Osteocyte (in vitro differentiated cells): ENCODE measurements at regions not wholly inside any gene's neighbourhood (a gene's known extent, or its start where the extent isn't known, plus 50 kb on each side); places are given as distances from the start of the nearest gene placed in this dataset.
"Not testable (repeated sequence)": the region's sequence is repeated elsewhere in the genome, so short reads cannot be mapped to it uniquely, and the experiment has no call there.

Experiments used
- DNase-seq: peaks from one replicate; pipeline ENCODE4 v3.0.0; 2021; ENCODE audit warnings: mixed read lengths; ENCODE audit not compliant: unreplicated experiment; ENCODE audit errors: extremely low spot score
- H3K27ac Mint-ChIP-seq: one replicate; pipeline ENCODE4 v1.8.0; 2021; ENCODE audit warnings: mild to moderate bottlenecking, mixed read lengths; ENCODE audit not compliant: unreplicated experiment
- H3K27me3 Mint-ChIP-seq: one replicate; pipeline ENCODE4 v1.8.0; 2021; ENCODE audit warnings: mixed read lengths; ENCODE audit not compliant: unreplicated experiment
- H3K36me3 Mint-ChIP-seq: one replicate; pipeline ENCODE4 v1.8.0; 2021; ENCODE audit warnings: mixed read lengths; ENCODE audit not compliant: unreplicated experiment
- H3K4me1 Mint-ChIP-seq: one replicate; pipeline ENCODE4 v1.8.0; 2021; ENCODE audit warnings: mixed read lengths; ENCODE audit not compliant: unreplicated experiment
- H3K4me3 Mint-ChIP-seq: one replicate; pipeline ENCODE4 v1.8.0; 2021; ENCODE audit warnings: mild to moderate bottlenecking, moderate library complexity, mixed read lengths; ENCODE audit not compliant: unreplicated experiment
- H3K9me3 Mint-ChIP-seq: one replicate; pipeline ENCODE4 v1.8.0; 2021; ENCODE audit warnings: mixed read lengths; ENCODE audit not compliant: unreplicated experiment
- TF ChIP-seq, protein P1 (sequence below): fragments of 200-600 bp; sonication (generic); IDR thresholded peaks from 2 replicates; pipeline ENCODE4 v1.5.0; 2021; ENCODE audit warnings: antibody characterized with exemption, mild to moderate bottlenecking, moderate library complexity

DNA sequence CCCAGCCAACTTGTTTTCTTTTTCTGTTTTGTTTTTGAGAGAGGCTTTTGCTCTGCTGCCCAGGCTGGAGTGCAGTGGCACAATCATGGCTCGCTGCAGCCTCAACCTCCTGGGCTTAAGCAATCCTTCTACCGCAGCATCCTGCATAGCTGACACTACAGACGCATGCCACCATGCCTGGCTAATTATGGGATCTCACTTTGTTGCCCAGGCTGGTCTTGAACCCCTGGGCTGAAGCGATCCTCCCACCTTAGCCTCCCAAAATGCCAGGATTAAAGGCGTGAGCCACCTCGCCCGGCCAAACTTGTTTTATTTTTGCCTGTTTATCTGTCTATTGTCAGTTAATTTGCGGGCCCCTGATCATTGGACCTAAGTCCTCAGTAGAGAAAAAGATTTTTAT, 61.6 kb upstream of the MSH6 start:
- Mint-ChIP-seq H3K27me3 (peaks cover 18% of the 10 kb centered on the region), H3K4me1 (no peaks in the 10 kb centered on the region), H3K4me3 (no peak overlapping the region), H3K36me3 (no peaks in the 10 kb centered on the region), H3K9me3 (no peaks in the 10 kb centered on the region), H3K27ac (no peak overlapping the region)
- TF ChIP-seq, protein P1, sequence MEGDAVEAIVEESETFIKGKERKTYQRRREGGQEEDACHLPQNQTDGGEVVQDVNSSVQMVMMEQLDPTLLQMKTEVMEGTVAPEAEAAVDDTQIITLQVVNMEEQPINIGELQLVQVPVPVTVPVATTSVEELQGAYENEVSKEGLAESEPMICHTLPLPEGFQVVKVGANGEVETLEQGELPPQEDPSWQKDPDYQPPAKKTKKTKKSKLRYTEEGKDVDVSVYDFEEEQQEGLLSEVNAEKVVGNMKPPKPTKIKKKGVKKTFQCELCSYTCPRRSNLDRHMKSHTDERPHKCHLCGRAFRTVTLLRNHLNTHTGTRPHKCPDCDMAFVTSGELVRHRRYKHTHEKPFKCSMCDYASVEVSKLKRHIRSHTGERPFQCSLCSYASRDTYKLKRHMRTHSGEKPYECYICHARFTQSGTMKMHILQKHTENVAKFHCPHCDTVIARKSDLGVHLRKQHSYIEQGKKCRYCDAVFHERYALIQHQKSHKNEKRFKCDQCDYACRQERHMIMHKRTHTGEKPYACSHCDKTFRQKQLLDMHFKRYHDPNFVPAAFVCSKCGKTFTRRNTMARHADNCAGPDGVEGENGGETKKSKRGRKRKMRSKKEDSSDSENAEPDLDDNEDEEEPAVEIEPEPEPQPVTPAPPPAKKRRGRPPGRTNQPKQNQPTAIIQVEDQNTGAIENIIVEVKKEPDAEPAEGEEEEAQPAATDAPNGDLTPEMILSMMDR = no peak
- DNase-seq = no peak

DNA sequence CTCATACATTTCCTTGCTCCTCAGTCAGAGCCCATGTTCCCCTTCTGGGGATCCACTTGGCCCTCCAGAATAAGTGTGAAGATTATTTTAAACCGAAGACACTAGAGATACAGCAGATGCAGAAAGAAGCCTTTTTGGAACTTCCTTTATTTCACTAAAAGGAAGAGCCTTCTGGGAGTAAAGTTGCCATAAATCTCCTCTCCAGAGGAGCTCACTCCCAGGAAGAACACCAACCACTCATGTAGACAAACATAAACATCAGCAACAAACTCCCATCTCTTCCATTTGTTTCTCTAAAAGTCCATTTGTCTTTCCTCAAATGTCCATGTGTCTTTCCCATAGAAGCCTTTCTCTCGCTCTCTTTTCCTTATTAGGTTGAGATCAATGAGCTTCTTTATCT, 62.4 kb upstream of the MSH6 start:
- H3K36me3 Mint-ChIP-seq = no peaks in the 10 kb centered on the region
- no peak overlapping the region for H3K4me3 Mint-ChIP-seq
- peaks cover 18% of the 10 kb centered on the region for H3K27me3 Mint-ChIP-seq
- no peak overlapping the region for H3K27ac Mint-ChIP-seq
- no peaks in the 10 kb centered on the region for H3K4me1 Mint-ChIP-seq
- H3K9me3 Mint-ChIP-seq = no peaks in the 10 kb centered on the region
- TF ChIP-seq, protein P1 = no peak
- DNase-seq = no peak

- H3K4me1 Mint-ChIP-seq = no peaks in the 10 kb centered on the region
- no peaks in the 10 kb centered on the region for H3K9me3 Mint-ChIP-seq
- TF ChIP-seq, protein P1 = no peak
- no peaks in the 10 kb centered on the region for H3K36me3 Mint-ChIP-seq
- peaks cover 18% of the 10 kb centered on the region for H3K27me3 Mint-ChIP-seq
- no peak for DNase-seq
- no peak overlapping the region for H3K4me3 Mint-ChIP-seq
- no peak overlapping the region for H3K27ac Mint-ChIP-seq
These were observed 62.9 kb upstream of the MSH6 start for GRCh38 chr2:47720036-47720435.

DNA sequence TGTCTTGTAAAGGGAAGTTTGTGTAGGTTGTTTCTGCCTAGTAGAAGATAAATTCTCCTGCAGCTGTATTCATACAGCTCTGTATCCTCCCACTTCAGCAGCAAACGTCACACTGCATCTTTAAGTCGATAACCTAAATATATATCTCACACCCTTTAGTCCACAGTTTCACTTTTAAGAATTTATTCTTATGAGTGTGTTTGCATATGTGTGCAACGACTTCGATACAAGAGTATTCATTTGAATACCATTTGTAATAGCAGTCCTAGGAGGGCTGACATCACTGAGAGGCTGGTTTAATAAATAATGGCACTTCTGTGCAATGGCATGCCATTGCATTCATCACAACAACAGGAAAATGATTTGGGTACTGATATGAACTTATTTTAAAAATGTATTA, 63.8 kb upstream of the MSH6 start:
- Mint-ChIP-seq H3K27me3 (peaks cover 18% of the 10 kb centered on the region), H3K27ac (no peak overlapping the region), H3K4me1 (no peaks in the 10 kb centered on the region), H3K9me3 (no peaks in the 10 kb centered on the region), H3K36me3 (no peaks in the 10 kb centered on the region), H3K4me3 (no peak overlapping the region)
- no peak for DNase-seq
- TF ChIP-seq, protein P1 = no peak

- not testable (repeated sequence) for H3K4me3 Mint-ChIP-seq, H3K36me3 Mint-ChIP-seq, H3K27ac Mint-ChIP-seq, H3K9me3 Mint-ChIP-seq, DNase-seq, H3K4me1 Mint-ChIP-seq
- peaks cover 11% of the 10 kb centered on the region for H3K27me3 Mint-ChIP-seq
These were observed 66.6 kb upstream of the MSH6 start for GRCh38 chr2:47716307-47716706.

DNA sequence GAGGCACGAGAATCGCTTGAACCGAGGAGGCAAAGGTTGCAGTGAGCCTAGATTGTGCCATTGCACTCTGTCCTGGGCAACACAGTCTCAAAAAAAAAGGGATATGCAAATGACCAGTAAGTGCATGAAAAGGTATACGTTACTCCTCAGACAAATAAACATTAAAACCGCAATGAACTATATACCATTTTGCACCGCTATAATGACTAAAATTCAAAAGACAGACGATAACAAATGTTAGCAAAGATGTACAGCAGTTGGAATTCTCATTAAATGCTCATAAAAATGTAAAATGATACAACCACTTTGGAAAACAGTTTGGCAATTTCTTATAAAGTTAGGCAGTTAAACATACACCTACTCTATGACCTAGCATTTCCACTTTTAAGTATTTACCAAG, 67.4 kb upstream of the MSH6 start:
- H3K9me3 Mint-ChIP-seq = no peaks in the 10 kb centered on the region
- TF ChIP-seq, protein P1 = no peak
- H3K36me3 Mint-ChIP-seq = no peaks in the 10 kb centered on the region
- no peaks in the 10 kb centered on the region for H3K4me1 Mint-ChIP-seq
- no peak for DNase-seq
- no peak overlapping the region for H3K27ac Mint-ChIP-seq
- H3K27me3 Mint-ChIP-seq = peaks cover 9% of the 10 kb centered on the region
- no peak overlapping the region for H3K4me3 Mint-ChIP-seq
